ENCODE measurements at regions not wholly inside any gene's neighbourhood (a gene's known extent, or its start where the extent isn't known, plus 50 kb on each side); places are given as distances from the start of the nearest gene placed in this dataset.
"Not testable (repeated sequence)": the region's sequence is repeated elsewhere in the genome, so short reads cannot be mapped to it uniquely, and the experiment has no call there.

DNA sequence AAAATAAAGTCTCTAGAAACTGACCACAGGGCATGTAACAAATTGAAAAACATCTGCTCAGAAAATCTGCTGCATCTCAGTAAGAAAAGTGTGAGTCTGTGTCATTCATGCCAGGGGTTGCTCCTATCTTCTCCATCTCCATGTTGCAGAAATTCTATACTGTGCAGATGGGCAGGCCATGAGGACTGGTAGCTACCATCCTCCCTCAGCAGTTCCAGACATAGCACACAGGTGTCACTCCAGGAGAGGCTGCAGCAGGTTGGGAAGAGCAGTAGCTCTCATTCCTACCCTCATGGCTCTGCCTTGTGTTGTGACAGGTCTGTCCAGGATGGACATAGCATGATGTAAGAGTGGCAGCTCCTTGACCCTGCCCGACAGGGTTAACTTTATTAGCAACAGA lies 173.4 kb downstream of the NDUFS4 start:
- Histone ChIP-seq H3K4me3 (no peak overlapping the region), H3K27ac (no peak overlapping the region), H3K36me3 (no peaks in the 10 kb centered on the region), H3K27me3 (replicated peaks) (no peaks in the 10 kb centered on the region), H3K9me3 (replicated peaks) (no peaks in the 10 kb centered on the region), H3K4me1 (replicated peaks) (no peaks in the 10 kb centered on the region)
- no peak for DNase-seq (ENCODE audit: low read depth in 1 of 2, low spot score in 2 of 2)

DNA sequence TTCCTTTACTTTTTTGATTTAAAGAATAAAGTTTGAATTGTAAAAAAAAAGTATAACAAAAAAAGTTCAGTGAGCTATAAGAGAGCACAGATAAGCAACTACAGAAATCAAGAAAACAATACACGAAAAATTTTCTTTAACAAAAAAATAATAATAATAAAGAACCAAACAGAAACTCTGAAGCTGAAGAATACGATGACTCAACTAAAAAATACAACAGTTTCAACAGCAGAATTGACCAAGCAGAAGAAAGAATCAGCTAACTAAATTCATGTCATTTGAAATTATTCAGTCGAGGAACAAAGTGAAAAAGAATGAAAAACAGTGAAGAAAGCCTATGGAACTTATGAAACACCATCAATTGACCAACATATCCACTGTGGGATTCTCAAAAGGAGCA lies 177.7 kb downstream of the NDUFS4 start:
- no peak for DNase-seq (ENCODE audit: low read depth in 1 of 2, low spot score in 2 of 2)

DNA sequence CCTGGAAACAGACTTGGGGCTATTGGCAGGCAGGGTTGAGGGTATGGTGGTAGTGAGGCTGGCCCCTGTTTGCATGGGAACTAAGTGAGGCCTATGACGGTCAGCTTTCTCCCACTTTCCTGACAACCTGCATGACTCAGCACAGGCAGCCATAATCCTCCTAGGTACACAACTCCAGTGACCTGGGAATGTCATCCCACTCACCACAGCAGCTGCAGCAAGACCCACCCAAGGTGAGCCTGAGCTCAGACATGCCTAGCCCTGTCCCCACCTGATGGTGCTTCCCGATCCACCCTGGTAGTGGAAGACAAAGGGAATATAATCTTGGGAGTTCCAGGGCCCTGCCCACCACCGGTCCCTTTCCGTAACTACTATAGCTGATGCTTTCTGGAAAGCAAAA lies 178.7 kb downstream of the NDUFS4 start:
- no peak overlapping the region for H3K4me3 ChIP-seq
- H3K27me3 ChIP-seq (replicated peaks): no peaks in the 10 kb centered on the region
- no peak overlapping the region for H3K27ac ChIP-seq
- H3K4me1 ChIP-seq (replicated peaks): no peaks in the 10 kb centered on the region
- no peak for DNase-seq (ENCODE audit: low read depth in 1 of 2, low spot score in 2 of 2)
- H3K9me3 ChIP-seq (replicated peaks): no peaks in the 10 kb centered on the region
- no peaks in the 10 kb centered on the region for H3K36me3 ChIP-seq

More for the DNA sequence above, 177.7 kb downstream of the NDUFS4 start:
- Histone ChIP-seq H3K27ac (no peak overlapping the region), H3K4me3 (no peak overlapping the region), H3K27me3 (replicated peaks) (no peaks in the 10 kb centered on the region), H3K4me1 (replicated peaks) (no peaks in the 10 kb centered on the region), H3K36me3 (no peaks in the 10 kb centered on the region), H3K9me3 (replicated peaks) (no peaks in the 10 kb centered on the region)

DNA sequence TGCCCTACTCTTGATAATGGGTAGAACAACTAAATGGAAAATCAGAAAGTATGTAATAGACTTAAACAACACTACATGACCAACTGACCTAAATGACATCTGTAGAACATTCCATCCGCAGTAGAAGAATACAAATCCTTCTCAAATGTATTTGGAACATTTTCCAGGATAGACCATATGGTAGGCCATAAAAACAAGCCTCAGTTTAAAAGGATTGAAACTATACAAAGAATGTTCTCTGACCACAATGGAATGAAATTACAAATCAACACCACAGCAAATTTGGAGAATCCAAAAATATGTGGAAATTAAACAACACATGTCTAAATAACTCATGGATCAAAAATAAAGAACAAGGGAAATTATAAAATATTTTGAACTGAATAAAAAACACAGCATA lies 189.2 kb downstream of the NDUFS4 start:
- no peak overlapping the region for H3K4me3 ChIP-seq
- H3K4me1 ChIP-seq (replicated peaks): no peaks in the 10 kb centered on the region
- H3K9me3 ChIP-seq (replicated peaks): no peaks in the 10 kb centered on the region
- no peaks in the 10 kb centered on the region for H3K36me3 ChIP-seq
- no peak overlapping the region for H3K27ac ChIP-seq
- no peaks in the 10 kb centered on the region for H3K27me3 ChIP-seq (replicated peaks)
- DNase-seq (ENCODE audit: low read depth in 1 of 2, low spot score in 2 of 2): no peak

DNA sequence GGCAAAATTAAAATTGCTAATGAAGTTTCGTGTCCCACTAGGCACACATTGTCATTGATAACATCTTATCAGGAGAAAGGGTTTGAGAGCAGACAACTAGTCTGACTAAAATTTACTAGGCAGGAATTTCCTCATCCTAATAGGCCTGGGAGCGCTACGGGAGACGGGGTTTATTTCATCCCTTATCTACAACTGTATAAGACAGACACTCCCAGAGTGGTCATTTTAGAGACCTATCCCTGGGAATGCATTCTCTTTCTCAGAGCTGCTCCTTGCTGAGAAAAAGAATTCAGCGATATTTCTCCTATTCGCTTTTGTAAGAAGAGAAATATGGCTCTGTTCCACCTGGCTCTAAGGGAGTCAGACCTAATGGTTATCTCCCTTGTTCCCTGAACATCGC lies 191.8 kb downstream of the NDUFS4 start:
- not testable (repeated sequence) for H3K9me3 ChIP-seq (replicated peaks); H3K4me1 ChIP-seq (replicated peaks); H3K36me3 ChIP-seq; H3K4me3 ChIP-seq; H3K27me3 ChIP-seq (replicated peaks); DNase-seq (ENCODE audit: low read depth in 1 of 2, low spot score in 2 of 2); H3K27ac ChIP-seq

DNA sequence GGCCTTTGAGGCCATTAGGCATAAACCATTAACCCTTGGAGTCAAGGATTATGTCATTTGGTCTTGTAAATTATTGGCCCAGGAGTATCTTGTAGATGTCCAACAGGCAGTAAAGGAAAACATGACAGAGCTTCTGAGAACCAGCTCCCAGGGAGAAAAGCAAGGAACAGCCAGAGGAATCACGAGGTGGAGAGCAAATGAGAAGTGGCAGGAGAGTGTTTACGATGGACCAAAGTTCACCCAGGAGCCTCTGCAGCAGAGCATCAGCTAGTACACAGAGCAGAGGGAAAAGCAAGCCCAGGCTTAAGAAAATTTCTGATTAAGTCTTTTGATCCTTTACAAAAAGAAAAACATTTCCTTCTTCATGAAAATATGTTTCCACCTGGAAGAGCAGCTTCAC lies 206.2 kb downstream of the NDUFS4 start:
- no peaks in the 10 kb centered on the region for H3K27me3 ChIP-seq (replicated peaks)
- H3K9me3 ChIP-seq (replicated peaks): no peaks in the 10 kb centered on the region
- H3K36me3 ChIP-seq: no peaks in the 10 kb centered on the region

DNA sequence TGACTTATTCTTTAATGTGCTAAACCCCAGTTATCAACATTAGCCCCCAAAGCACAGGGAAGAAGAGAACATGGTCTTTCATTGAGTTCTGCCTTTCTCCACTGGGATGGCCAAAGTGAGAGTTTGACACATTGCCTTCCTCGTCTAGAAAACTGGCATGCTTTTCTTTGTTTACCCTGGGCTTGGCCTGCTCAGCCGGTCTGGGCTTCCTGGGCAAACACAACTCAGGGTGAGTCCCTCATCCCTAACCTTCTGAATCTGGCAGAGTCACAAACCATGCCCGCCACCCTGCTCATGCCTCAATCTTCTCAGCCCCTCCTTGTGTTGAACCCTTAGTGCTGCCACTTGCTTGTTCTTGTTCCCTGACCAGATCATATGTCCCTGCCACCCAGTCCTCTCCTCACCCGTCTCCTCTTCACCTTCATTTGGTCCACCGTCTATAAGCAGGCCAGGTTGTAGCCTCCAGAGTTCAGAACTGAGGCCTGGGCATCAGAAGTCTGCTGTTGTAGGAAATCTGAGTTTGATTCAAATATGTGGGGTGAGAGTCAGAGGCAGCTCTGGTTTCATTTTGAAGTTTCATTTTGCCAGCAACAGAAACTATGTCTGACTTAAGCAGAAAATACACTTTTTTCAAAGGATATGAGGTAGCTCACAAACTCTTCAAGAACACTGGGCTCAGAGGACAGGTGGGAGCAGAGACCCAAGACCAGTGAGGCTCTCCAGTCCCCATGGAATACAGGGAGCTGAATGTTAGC lies 217.6 kb downstream of the NDUFS4 start:
- no peak overlapping the region for H3K27ac ChIP-seq
- H3K4me1 ChIP-seq (replicated peaks): peaks cover 27% of the 10 kb centered on the region
- no peaks in the 10 kb centered on the region for H3K36me3 ChIP-seq
- no peak for DNase-seq (ENCODE audit: low read depth in 1 of 2, low spot score in 2 of 2)
- no peaks in the 10 kb centered on the region for H3K27me3 ChIP-seq (replicated peaks)
- no peak overlapping the region for H3K4me3 ChIP-seq
- no peaks in the 10 kb centered on the region for H3K9me3 ChIP-seq (replicated peaks)

More for the DNA sequence above, 206.2 kb downstream of the NDUFS4 start:
- Histone ChIP-seq H3K4me3 (no peak overlapping the region), H3K4me1 (replicated peaks) (no peaks in the 10 kb centered on the region), H3K27ac (no peak overlapping the region)
- no peak for DNase-seq (ENCODE audit: low read depth in 1 of 2, low spot score in 2 of 2)

DNA sequence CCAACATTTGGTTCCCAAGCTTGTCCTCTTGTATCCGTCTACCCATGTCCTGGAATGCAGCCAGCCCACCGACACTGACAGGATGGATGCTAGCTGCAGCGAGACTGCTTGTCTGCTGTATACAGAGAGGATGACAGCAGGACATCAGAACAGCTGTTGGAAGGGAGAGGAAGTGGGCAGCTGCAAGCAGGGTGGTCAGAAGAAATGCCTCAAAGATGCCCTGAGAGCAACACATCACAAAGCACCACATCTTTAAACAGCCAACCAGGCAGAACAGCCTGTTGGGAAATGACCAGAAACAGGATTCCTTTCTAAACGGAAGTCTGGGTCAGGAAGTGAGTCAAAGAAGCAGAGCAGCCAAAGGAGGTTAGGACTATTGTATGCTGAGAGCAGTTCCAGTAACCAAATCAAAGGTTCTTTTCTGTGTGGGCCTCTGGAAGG lies 219.1 kb downstream of the NDUFS4 start:
- H3K4me1 ChIP-seq (replicated peaks): peaks cover 27% of the 10 kb centered on the region
- H3K4me3 ChIP-seq: no peak overlapping the region
- no peaks in the 10 kb centered on the region for H3K27me3 ChIP-seq (replicated peaks)
- no peaks in the 10 kb centered on the region for H3K9me3 ChIP-seq (replicated peaks)
- peak; percentile 83 to 89 for DNase-seq (ENCODE audit: low read depth in 1 of 2, low spot score in 2 of 2)
- no peaks in the 10 kb centered on the region for H3K36me3 ChIP-seq
- peak overlapping the region; percentile 73 for H3K27ac ChIP-seq

DNA sequence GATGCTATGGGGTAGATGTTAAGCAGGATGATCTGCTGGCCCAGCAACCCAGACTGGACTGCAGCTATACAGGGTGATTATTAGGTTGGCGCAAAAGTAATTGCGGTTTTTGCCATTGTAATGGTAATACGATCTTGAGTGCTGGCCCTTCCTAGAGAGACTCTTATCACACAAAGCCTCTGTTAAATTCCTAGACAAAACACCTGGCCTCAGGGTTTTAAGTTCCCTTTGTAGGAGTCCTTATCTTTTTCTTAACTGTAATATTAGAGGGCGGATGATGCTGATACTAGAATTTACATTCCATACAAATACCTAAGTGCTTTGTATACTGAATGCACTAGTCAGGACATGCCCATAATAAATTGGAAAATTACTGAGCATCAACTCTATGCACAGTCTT lies 222.2 kb downstream of the NDUFS4 start:
- no peaks in the 10 kb centered on the region for H3K9me3 ChIP-seq (replicated peaks)
- H3K4me3 ChIP-seq: no peak overlapping the region
- H3K36me3 ChIP-seq: no peaks in the 10 kb centered on the region
- DNase-seq (ENCODE audit: low read depth in 1 of 2, low spot score in 2 of 2): no peak
- H3K4me1 ChIP-seq (replicated peaks): peaks cover 27% of the 10 kb centered on the region
- H3K27me3 ChIP-seq (replicated peaks): no peaks in the 10 kb centered on the region
- no peak overlapping the region for H3K27ac ChIP-seq

DNA sequence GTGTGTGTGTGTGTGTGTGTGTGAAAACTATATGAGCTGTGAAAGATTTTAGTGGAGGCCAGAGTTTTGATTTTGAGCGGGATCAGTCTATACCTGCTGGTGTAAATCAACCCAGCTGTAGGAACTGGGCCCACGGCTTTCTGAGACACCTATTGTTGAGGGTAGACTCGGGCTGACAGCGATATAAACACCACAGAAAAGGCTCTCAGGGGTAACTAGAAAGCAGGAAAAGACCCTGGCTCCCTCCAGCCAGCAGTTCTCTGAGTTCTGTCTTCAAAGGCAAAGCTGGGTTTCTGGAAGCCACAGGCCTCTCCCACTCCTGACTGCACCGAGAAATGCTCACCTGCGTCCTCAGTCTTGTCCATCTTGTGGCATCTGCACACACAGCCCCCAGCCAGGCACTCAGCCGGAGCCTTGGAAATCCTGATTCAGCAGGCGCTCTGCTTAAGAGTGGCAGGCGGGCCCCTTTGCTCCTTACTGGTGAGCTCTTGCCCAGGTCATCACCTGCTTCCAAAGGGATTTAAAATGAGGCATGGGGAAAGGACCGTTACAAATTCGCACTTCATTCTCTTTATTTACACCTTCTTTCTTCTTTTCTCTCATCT lies 223.3 kb downstream of the NDUFS4 start:
- H3K4me3 ChIP-seq: no peak overlapping the region
- DNase-seq (ENCODE audit: low read depth in 1 of 2, low spot score in 2 of 2): no peak
- H3K27ac ChIP-seq: no peak overlapping the region
- H3K36me3 ChIP-seq: no peaks in the 10 kb centered on the region
- H3K4me1 ChIP-seq (replicated peaks): peaks cover 20% of the 10 kb centered on the region
- no peaks in the 10 kb centered on the region for H3K27me3 ChIP-seq (replicated peaks)
- H3K9me3 ChIP-seq (replicated peaks): no peaks in the 10 kb centered on the region

DNA sequence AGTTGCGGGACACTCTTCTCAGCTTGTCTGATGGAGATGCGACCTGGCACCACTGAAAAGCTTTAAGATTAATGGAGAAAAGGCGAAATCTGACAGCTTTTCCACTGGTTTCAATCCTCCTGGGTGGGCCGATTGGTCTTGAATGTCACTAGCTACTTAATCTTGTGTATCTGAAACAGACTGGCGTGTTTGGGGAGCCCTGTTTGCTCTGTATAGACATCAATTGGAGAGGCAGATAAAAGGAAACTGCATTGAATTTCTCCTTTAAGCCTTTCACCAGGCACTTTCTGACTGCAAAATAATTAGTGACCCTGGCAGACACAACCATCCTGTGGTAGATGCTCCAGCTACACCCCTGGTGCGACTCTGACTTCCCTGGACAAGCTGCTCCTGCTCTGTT lies 224.2 kb downstream of the NDUFS4 start:
- Histone ChIP-seq H3K36me3 (no peaks in the 10 kb centered on the region), H3K27me3 (replicated peaks) (no peaks in the 10 kb centered on the region), H3K4me3 (no peak overlapping the region), H3K9me3 (replicated peaks) (no peaks in the 10 kb centered on the region), H3K27ac (no peak overlapping the region), H3K4me1 (replicated peaks) (peaks cover 11% of the 10 kb centered on the region)
- DNase-seq (ENCODE audit: low read depth in 1 of 2, low spot score in 2 of 2): no peak

DNA sequence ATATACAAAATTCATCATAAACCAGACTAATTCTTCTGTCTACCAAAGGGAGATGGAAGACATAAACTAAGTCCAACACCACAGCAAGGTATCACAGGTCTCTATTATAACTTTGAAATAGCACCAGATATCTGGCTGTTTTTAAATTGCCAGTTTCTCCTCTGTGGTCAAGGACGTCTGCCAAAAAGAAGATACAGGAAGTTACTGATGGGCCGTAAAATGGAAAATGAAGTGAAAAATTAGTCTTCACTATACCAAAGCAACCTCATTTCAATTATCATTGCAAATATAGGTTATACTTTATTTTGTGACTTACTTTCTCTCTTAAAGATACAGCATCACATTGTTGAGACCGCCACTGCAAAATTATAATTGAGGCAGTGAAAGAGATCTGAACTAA lies 225.5 kb downstream of the NDUFS4 start:
- Histone ChIP-seq H3K4me1 (replicated peaks) (no peaks in the 10 kb centered on the region), H3K27me3 (replicated peaks) (no peaks in the 10 kb centered on the region), H3K27ac (no peak overlapping the region), H3K36me3 (no peaks in the 10 kb centered on the region), H3K4me3 (no peak overlapping the region), H3K9me3 (replicated peaks) (no peaks in the 10 kb centered on the region)
- DNase-seq (ENCODE audit: low read depth in 1 of 2, low spot score in 2 of 2): no peak

DNA sequence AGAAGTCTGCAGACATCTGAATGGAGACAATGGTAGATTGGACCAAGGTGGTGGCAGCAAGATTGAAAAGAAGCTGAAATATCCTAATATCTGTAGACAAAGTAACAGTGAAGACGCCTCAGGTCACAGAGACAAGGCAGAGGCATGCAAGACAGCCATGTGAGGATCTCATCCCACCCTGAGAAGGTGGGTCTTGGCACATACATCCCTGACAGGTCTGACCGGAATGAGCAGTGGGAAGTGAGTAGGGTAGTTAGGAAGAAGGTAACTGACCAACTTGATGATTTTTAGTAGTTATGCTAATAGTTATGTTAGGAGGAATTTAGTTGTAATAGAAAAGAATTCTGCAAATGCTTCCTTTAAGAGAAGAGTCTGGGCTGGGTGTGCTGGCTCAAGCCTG lies 229.6 kb downstream of the NDUFS4 start:
- no peak overlapping the region for H3K27ac ChIP-seq
- no peaks in the 10 kb centered on the region for H3K36me3 ChIP-seq
- no peaks in the 10 kb centered on the region for H3K4me1 ChIP-seq (replicated peaks)

DNA sequence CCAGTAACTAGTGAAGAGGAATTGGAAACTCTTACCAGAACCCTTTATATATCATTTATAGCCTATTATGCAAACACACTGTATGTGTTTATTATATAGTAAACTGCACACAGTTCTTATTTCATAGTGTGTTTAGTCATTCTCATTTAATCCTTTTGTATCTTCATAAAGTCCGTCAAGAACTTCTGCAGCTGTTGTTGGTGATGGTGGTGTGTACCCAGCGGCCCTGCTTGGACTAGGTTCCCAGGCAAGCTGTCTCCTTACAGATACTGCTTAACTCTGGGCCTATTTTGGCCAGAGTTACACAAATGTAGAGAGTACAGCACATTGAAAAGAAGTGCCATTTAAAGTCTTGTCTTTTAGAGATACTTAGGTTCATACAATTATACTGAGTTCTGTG lies 231.9 kb downstream of the NDUFS4 start:
- Histone ChIP-seq H3K27ac (no peak overlapping the region), H3K4me3 (no peak overlapping the region), H3K36me3 (no peaks in the 10 kb centered on the region), H3K9me3 (replicated peaks) (0 out of 2 replicates have a peak, but pooled peaks cover 2% of the 10 kb centered on the region), H3K27me3 (replicated peaks) (no peaks in the 10 kb centered on the region), H3K4me1 (replicated peaks) (no peaks in the 10 kb centered on the region)
- no peak for DNase-seq (ENCODE audit: low read depth in 1 of 2, low spot score in 2 of 2)

More for the DNA sequence above, 229.6 kb downstream of the NDUFS4 start:
- H3K27me3 ChIP-seq (replicated peaks): no peaks in the 10 kb centered on the region
- H3K9me3 ChIP-seq (replicated peaks): 0 out of 2 replicates have a peak, but pooled peaks cover 2% of the 10 kb centered on the region
- no peak for DNase-seq (ENCODE audit: low read depth in 1 of 2, low spot score in 2 of 2)
- no peak overlapping the region for H3K4me3 ChIP-seq
